Calu3 (cell line): ENCODE measurements at regions not wholly inside any gene's neighbourhood (a gene's known extent, or its start where the extent isn't known, plus 50 kb on each side); places are given as distances from the start of the nearest gene placed in this dataset.

Source experiments
- BruUV-seq: library from RNA; stranded (reverse); fragments of 400-500 nt; replicated peaks from 2 replicates; lab custom pipeline; 2021; lab: Mats Ljungman, UMichigan
- CTCF ChIA-PET: fragments of 300-600 bp; sonication (Branson Sonifier 250); formaldehyde crosslinking; loops from one replicate; lab custom pipeline; 2022; ENCODE audit warnings: antibody characterized with exemption; lab: Charles Lee
- DNase-seq: peaks from one replicate; pipeline ENCODE4 v3.0.0; 2022
- H3K27ac Mint-ChIP-seq: one replicate; pipeline ENCODE4 v1.8.0; 2022; ENCODE audit warnings: mixed read lengths; ENCODE audit not compliant: unreplicated experiment
- H3K27me3 Mint-ChIP-seq: one replicate; pipeline ENCODE4 v1.8.0; 2022; ENCODE audit warnings: mixed read lengths; ENCODE audit not compliant: unreplicated experiment
- H3K36me3 Mint-ChIP-seq: one replicate; pipeline ENCODE4 v1.8.0; 2022; ENCODE audit warnings: mild to moderate bottlenecking, moderate library complexity, mixed read lengths; ENCODE audit not compliant: insufficient read depth, unreplicated experiment
- H3K4me1 Mint-ChIP-seq: one replicate; pipeline ENCODE4 v1.8.0; 2022; ENCODE audit warnings: mild to moderate bottlenecking, low read depth, mixed read lengths; ENCODE audit not compliant: unreplicated experiment
- H3K4me3 Mint-ChIP-seq: one replicate; pipeline ENCODE4 v1.8.0; 2022; ENCODE audit warnings: mild to moderate bottlenecking, low read depth, moderate library complexity, mixed read lengths; ENCODE audit not compliant: unreplicated experiment
- H3K9me3 Mint-ChIP-seq: one replicate; pipeline ENCODE4 v1.8.0; 2022; ENCODE audit warnings: low read depth, mixed read lengths; ENCODE audit not compliant: unreplicated experiment
- CTCF ChIP-seq: fragments of 200-600 bp; IDR thresholded peaks from one replicate; pipeline ENCODE4 v1.8.0; 2022; ENCODE audit warnings: antibody characterized with exemption; ENCODE audit not compliant: unreplicated experiment
- intact Hi-C: fragments of 100-400 bp; cut with micrococcal nuclease; formaldehyde crosslinking; loops from one replicate; pipeline ENCODE4 v1.10.0; 2022; ENCODE audit not compliant: unreplicated experiment

- BruUV-seq, result no TSS peak
- Mint-ChIP-seq H3K27ac (no peak overlapping the region), H3K9me3 (peaks cover 3% of the 10 kb centered on the region), H3K36me3 (no peaks in the 10 kb centered on the region), H3K4me1 (peaks cover 9% of the 10 kb centered on the region), H3K4me3 (no peak overlapping the region), H3K27me3 (no peaks in the 10 kb centered on the region)
- TF ChIP-seq CTCF, result no peak
- CTCF ChIA-PET, result no interaction called here
- intact Hi-C loops, result no loop called here
- DNase-seq, result no peak
These were observed 198.7 kb upstream of the EEA1 start for GRCh38 chr12:93127582-93128331.

DNA sequence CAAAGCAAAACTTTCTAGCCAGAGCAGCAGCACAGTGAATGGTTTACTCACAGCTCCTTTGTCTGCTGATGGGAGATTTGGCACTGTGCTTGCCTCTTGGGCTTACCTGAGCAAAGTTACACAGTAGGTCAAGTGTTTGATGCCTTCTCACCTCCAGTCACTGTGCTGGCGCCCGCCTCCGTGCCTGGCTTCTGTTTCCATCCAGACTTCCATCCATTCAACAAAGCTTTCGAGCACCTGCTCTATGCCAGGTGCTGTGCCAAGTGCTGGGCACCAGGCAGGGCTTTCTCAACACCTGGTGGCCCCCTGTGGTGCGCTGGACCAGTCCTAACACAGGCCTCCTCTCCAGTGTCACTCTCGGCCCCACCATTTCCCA, 199.2 kb upstream of the EEA1 start:
- H3K4me3 Mint-ChIP-seq, result no peak overlapping the region
- BruUV-seq, result no TSS peak

DNA sequence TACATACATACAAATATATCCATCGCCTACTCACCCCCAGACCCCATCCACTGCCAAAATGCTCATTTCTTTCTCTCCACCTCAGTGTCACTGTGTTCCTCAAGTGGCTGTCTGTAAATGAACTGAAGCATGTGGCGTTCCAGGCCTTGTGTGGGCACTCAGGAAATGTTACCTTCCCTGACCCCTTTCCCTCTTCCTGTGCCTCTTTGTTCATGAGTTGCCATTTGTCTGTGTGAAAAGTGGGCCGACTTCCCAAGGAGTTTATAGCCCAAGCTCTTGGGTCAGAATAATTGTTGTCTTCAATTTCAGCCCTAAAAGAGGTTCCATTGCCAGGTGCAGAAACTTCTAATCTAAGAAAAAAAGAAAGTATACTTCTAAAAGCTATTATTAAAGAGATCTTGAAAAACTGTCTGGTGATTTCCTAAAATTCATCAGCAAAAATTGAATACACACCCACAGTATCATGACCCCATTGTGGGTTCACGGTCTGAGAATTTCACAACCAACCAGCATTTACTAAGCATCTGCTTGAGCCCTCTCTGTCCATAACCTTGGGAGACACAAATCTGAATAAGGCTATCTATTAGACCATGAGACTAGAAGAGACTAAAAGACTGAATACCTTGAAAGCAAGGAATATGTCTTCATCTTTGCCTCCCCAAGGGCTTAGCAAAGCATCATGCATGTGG, 201.4 kb upstream of the EEA1 start:
- Mint-ChIP-seq H3K9me3 (no peaks in the 10 kb centered on the region), H3K36me3 (no peaks in the 10 kb centered on the region), H3K4me1 (peaks cover 11% of the 10 kb centered on the region), H3K27ac (no peak overlapping the region), H3K27me3 (no peaks in the 10 kb centered on the region), H3K4me3 (no peak overlapping the region)
- no TSS peak for BruUV-seq
- intact Hi-C loops, result no loop called here
- CTCF ChIA-PET, result no interaction called here
- DNase-seq, result no peak
- TF ChIP-seq CTCF, result no peak

More for the DNA sequence above, 199.2 kb upstream of the EEA1 start:
- Mint-ChIP-seq H3K4me1 (peaks cover 7% of the 10 kb centered on the region), H3K9me3 (peaks cover 3% of the 10 kb centered on the region), H3K27ac (no peak overlapping the region), H3K36me3 (no peaks in the 10 kb centered on the region), H3K27me3 (no peaks in the 10 kb centered on the region)
- CTCF ChIA-PET, result interaction anchor here (0.6 kb wide), 1 partner anchor 1993 kb away, joined by 3 read pairs; no protein-coding TSS in a partner anchor
- no peak for TF ChIP-seq CTCF
- intact Hi-C loops, result no loop called here
- DNase-seq, result no peak

DNA sequence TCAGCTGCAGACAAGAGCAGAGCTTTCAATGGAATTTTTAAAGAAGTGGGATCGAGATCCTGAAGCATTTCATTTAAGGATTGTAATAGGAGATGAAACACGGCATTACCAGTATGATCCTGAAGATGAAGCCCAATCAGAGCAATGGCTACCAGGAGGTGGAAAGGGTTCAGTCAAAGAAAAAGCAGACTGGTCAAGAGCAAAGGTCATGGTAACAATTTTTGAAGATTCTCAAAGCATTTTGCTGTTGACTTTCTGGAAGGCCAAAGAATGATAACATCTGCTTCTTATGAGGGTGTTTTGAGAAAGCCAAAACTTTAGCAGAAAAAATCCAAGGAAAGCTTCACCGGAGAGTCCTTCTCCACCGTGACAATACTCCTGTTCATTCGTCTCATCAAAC, 204.3 kb upstream of the EEA1 start:
- no peaks in the 10 kb centered on the region for H3K9me3 Mint-ChIP-seq
- intact Hi-C loops, result no loop called here
- H3K27me3 Mint-ChIP-seq, result no peaks in the 10 kb centered on the region
- TF ChIP-seq CTCF, result no peak
- no peak overlapping the region for H3K4me3 Mint-ChIP-seq
- no peak overlapping the region for H3K27ac Mint-ChIP-seq
- no peak for DNase-seq
- H3K4me1 Mint-ChIP-seq, result peaks cover 36% of the 10 kb centered on the region
- H3K36me3 Mint-ChIP-seq, result no peaks in the 10 kb centered on the region
- no TSS peak for BruUV-seq
- CTCF ChIA-PET, result no interaction called here
